ENCODE measurements at regions not wholly inside any gene's neighbourhood (a gene's known extent, or its start where the extent isn't known, plus 50 kb on each side); places are given as distances from the start of the nearest gene placed in this dataset.

DNA sequence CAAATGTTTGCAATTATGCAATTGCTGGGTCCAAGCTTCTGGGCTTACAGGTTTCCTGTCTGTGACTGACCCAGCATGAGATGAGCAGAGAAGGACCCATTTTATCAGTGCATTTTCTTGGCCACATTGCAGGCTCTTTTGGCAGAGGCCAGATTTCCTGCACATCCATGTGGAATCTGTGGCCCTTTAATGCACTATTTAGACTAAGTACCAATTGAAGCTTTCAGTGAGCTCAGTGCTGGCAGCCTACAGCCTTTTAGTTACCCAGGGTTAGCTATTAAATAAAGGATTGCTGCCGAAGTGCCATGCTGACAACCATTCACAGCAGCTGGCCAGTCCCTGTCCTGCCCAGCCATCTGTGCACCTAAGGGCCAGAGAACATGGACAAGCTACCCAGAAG lies 165.0 kb downstream of the ANKRD30B start:
- WGBS, 2 donors (ENCODE audit: low coverage in 1 of 2): 60% methylated on average over 1 of the region's 1 CpG; no CpG with 5 or more reads in 1 of the 2 donors
- no peaks in the 10 kb centered on the region for H3K9me3 ChIP-seq
- H3K36me3 ChIP-seq: no peaks in the 10 kb centered on the region
- DNase-seq: no peak
- H3K27ac ChIP-seq: no peak overlapping the region
- intact Hi-C loops (cut with DNase I; ENCODE audit: low total_unique reads): no loop called here
- H3K4me1 ChIP-seq: no peaks in the 10 kb centered on the region
- no peak for TF ChIP-seq EP300 (IDR thresholded peaks at IDR 0.05; ENCODE audit: low read depth)
- TF ChIP-seq POLR2A (IDR thresholded peaks at IDR 0.05): no peak
- H3K4me3 ChIP-seq: no peak overlapping the region
- H3K27me3 ChIP-seq: no peaks in the 10 kb centered on the region
- in situ Hi-C loops (cut with MboI; ENCODE audit: low pct_ligation_motif_present in 1 of 4, low pct_unique_long_range_greater_than_20kb in 1 of 4, low sequenced_read_pairs in 3 of 4): no loop called here

DNA sequence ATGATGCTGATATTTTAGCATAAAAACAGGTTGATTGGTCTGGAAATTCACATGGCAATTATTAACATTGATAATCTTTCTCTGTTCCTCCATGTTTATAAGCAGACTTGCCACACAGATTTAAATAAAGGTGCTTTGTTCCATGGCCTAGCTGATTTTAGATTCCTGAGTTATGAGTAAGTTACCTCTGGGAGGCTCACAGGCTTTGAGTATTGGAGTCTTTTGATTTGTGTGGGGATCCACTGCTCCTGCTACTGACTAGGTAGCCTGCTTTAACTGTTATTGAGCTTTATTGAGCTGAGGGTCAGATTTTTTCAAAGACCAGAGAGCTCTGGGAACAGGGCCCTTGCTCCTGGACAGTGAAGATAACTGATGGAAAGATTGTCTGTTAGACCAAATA lies 166.1 kb downstream of the ANKRD30B start:
- no peak overlapping the region for H3K4me3 ChIP-seq
- in situ Hi-C loops (cut with MboI; ENCODE audit: low pct_ligation_motif_present in 1 of 4, low pct_unique_long_range_greater_than_20kb in 1 of 4, low sequenced_read_pairs in 3 of 4): no loop called here
- H3K9me3 ChIP-seq: no peaks in the 10 kb centered on the region
- no peaks in the 10 kb centered on the region for H3K36me3 ChIP-seq
- no peak for DNase-seq
- TF ChIP-seq POLR2A (IDR thresholded peaks at IDR 0.05) (no peak), POLR2AphosphoS5 (IDR thresholded peaks at IDR 0.05) (no peak), EP300 (IDR thresholded peaks at IDR 0.05; ENCODE audit: low read depth) (no peak)
- TF ChIP-seq, protein P1, sequence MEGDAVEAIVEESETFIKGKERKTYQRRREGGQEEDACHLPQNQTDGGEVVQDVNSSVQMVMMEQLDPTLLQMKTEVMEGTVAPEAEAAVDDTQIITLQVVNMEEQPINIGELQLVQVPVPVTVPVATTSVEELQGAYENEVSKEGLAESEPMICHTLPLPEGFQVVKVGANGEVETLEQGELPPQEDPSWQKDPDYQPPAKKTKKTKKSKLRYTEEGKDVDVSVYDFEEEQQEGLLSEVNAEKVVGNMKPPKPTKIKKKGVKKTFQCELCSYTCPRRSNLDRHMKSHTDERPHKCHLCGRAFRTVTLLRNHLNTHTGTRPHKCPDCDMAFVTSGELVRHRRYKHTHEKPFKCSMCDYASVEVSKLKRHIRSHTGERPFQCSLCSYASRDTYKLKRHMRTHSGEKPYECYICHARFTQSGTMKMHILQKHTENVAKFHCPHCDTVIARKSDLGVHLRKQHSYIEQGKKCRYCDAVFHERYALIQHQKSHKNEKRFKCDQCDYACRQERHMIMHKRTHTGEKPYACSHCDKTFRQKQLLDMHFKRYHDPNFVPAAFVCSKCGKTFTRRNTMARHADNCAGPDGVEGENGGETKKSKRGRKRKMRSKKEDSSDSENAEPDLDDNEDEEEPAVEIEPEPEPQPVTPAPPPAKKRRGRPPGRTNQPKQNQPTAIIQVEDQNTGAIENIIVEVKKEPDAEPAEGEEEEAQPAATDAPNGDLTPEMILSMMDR (IDR thresholded peaks at IDR 0.05): no peak
- intact Hi-C loops (cut with DNase I; ENCODE audit: low total_unique reads): no loop called here
- no peaks in the 10 kb centered on the region for H3K27me3 ChIP-seq
- H3K4me1 ChIP-seq: peaks cover 2 to 5% (median 3%) of the 10 kb centered on the region in 4 donors
- H3K27ac ChIP-seq: no peak overlapping the region

DNA sequence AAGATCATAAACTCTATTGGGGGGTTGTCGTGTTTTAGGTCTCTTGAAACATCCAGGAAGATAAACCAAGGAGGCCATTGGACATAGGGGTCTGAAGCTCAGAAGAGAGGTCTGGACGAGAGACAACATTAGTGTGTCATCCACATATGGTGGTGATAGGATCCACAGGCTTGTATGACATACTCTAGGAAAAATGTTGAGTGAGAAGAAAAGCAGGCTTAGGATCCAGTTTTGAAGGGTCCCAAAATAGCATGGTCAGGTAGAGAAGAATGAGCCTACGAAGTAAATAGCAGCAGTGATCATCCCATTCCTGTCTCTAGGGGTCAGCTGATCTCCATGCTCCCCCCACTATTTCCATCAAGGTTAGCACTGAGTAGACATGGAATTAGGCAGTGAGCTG lies 166.8 kb downstream of the ANKRD30B start:
- 79 to 90% methylated on average over 3 of the region's 3 CpGs for WGBS, 2 donors (ENCODE audit: low coverage in 1 of 2)
- Histone ChIP-seq H3K36me3 (no peaks in the 10 kb centered on the region), H3K4me3 (no peak overlapping the region), H3K9me3 (no peaks in the 10 kb centered on the region), H3K4me1 (peaks cover 5 to 9% (median 6%) of the 10 kb centered on the region in 4 donors), H3K27ac (no peak overlapping the region), H3K27me3 (no peaks in the 10 kb centered on the region)
- intact Hi-C loops (cut with DNase I; ENCODE audit: low total_unique reads): no loop called here
- TF ChIP-seq POLR2A (IDR thresholded peaks at IDR 0.05): no peak
- TF ChIP-seq EP300 (IDR thresholded peaks at IDR 0.05; ENCODE audit: low read depth): no peak
- TF ChIP-seq, protein P1 (IDR thresholded peaks at IDR 0.05): no peak
- no peak for TF ChIP-seq POLR2AphosphoS5 (IDR thresholded peaks at IDR 0.05)
- in situ Hi-C loops (cut with MboI; ENCODE audit: low pct_ligation_motif_present in 1 of 4, low pct_unique_long_range_greater_than_20kb in 1 of 4, low sequenced_read_pairs in 3 of 4): no loop called here
- DNase-seq: no peak

DNA sequence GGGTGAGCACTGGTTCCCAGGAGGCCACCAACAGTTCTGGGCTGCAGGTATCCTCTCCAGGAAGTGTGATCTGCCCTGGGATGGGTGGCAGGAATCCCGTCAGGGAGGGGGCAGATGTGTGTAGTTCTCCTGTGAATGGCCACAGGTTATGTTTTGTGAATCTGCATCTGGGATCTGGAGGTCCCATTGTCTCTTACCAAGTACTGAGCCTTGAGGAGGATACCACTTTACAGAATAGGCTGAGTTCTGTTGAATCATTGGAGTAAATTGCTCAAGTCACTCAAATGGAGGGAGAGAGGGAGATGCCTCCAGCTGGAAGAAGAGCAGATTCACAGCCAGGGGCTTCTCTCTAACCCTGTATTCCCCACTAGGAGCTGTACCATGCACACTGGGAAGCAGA lies 168.2 kb downstream of the ANKRD30B start:
- peaks cover 14 to 20% (median 14%) of the 10 kb centered on the region in 4 donors for H3K4me1 ChIP-seq
- in situ Hi-C loops (cut with MboI; ENCODE audit: low pct_ligation_motif_present in 1 of 4, low pct_unique_long_range_greater_than_20kb in 1 of 4, low sequenced_read_pairs in 3 of 4): no loop called here
- TF ChIP-seq EP300 (IDR thresholded peaks at IDR 0.05; ENCODE audit: low read depth): no peak
- TF ChIP-seq POLR2AphosphoS5 (IDR thresholded peaks at IDR 0.05): no peak
- TF ChIP-seq POLR2A (IDR thresholded peaks at IDR 0.05): no peak
- TF ChIP-seq, protein P1 (IDR thresholded peaks at IDR 0.05): no peak
- H3K27ac ChIP-seq: no peak overlapping the region
- no peaks in the 10 kb centered on the region for H3K36me3 ChIP-seq
- no peak overlapping the region for H3K4me3 ChIP-seq
- intact Hi-C loops (cut with DNase I; ENCODE audit: low total_unique reads): no loop called here
- H3K27me3 ChIP-seq: no peaks in the 10 kb centered on the region
- no peak for DNase-seq
- no peaks in the 10 kb centered on the region for H3K9me3 ChIP-seq
- WGBS, 2 donors (ENCODE audit: low coverage in 1 of 2): 50% methylated on average over 1 of the region's 1 CpG; no CpG with 5 or more reads in 1 of the 2 donors

DNA sequence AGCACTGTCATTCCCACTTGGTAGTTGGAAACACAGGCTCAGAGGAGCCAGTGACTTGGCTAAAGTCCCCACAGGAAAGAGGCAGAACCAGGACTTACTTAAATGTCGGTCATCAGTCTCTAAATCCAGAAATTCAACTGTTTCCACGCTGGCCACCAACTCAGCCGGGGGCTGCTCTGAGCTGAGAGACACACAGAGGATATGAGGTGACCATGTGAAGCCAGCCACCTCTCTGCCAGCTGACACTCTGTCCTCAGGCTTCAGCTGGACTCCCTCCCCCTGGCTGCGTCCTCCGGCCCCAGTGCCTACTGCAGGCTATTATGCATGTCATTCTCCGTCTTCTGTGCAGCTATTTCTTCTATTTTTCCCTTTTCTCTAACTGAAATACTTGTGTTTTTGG lies 168.9 kb downstream of the ANKRD30B start:
- no peak for DNase-seq
- in situ Hi-C loops (cut with MboI; ENCODE audit: low pct_ligation_motif_present in 1 of 4, low pct_unique_long_range_greater_than_20kb in 1 of 4, low sequenced_read_pairs in 3 of 4) (no loop called here), intact Hi-C loops (cut with DNase I; ENCODE audit: low total_unique reads) (no loop called here)
- Histone ChIP-seq H3K36me3 (no peaks in the 10 kb centered on the region), H3K4me3 (no peak overlapping the region), H3K9me3 (no peaks in the 10 kb centered on the region), H3K27ac (no peak overlapping the region), H3K4me1 (peaks cover 14 to 25% (median 16%) of the 10 kb centered on the region in 4 donors), H3K27me3 (no peaks in the 10 kb centered on the region)
- 89 to 98% methylated on average over 5 to 6 of the region's 6 CpGs for WGBS, 2 donors (ENCODE audit: low coverage in 1 of 2)
- TF ChIP-seq POLR2AphosphoS5 (IDR thresholded peaks at IDR 0.05) (no peak), POLR2A (IDR thresholded peaks at IDR 0.05) (no peak), EP300 (IDR thresholded peaks at IDR 0.05; ENCODE audit: low read depth) (no peak)
- TF ChIP-seq, protein P1 (IDR thresholded peaks at IDR 0.05): no peak
